GM19025 (cell line): ENCODE measurements at regions not wholly inside any gene's neighbourhood (a gene's known extent, or its start where the extent isn't known, plus 50 kb on each side); places are given as distances from the start of the nearest gene placed in this dataset.
"Not testable (repeated sequence)": the region's sequence is repeated elsewhere in the genome, so short reads cannot be mapped to it uniquely, and the experiment has no call there.

ENCODE experiments used
- ATAC-seq: cut with Tn5 transposase; IDR thresholded peaks from one replicate; pipeline ENCODE4 v1.9.1; 2021; ENCODE audit warnings: mild to moderate bottlenecking, low read depth, moderate library complexity; ENCODE audit not compliant: unreplicated experiment

DNA sequence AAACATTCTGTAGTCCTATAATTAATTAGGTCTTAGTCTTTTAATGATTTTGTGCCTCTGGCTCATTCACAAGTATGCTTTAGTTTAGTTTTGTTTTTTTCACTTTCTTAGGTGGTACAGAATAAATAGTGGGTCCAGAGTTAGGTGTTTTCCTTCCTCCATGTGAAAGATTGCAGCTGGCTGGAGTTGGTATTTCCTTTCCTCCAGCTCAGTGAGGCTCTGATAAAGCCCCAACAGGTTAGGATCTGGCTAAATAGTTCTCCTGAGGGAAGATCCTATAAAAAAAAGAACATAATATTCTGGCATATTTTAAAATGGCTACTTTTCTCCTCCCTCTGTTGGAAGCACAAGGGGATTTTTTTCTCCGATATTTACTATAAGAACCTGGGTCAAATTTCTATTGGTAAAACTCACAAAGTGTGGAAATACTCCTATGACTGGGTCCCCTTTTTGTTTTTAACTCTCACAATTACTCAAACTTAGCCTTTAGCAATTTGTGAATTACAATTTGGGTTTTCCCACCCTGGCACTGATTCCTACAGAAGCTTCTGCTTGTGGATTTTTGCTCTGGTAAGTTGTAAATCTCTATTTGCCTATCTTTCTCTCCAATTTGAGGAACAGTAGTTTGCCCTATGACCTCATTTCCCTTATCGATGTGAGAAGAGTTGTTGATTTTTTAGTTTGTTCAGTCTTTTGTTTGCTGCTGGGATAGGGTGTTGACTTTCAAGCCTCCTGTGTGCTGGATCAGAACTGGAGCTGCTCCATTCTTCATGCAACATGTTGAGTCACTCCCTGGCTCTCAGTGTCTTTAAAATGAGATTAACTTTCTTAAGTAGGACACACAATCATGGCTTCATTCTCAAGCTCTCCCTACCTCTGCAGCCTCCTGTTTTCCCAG, 500.9 kb downstream of the RNF144A start:
- ATAC-seq, result no peak

DNA sequence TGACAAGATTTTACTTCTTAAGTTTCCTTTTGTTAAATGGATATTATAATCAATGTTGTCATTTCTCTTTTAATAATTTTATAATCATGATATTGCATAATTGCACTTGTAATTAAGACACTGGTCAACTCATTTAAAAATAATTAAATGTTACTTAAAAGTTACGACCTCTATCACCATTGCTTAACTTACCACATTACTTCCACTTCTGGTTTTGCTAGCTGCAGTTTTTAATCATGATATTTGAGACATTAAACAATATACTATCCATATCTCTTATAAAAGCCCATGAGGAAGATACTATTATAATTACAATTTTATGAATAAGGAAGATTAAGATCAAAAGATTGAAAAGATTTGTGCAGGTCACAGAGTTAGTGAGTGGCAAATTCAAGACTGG, 502.0 kb downstream of the RNF144A start:
- ATAC-seq, result no peak

DNA sequence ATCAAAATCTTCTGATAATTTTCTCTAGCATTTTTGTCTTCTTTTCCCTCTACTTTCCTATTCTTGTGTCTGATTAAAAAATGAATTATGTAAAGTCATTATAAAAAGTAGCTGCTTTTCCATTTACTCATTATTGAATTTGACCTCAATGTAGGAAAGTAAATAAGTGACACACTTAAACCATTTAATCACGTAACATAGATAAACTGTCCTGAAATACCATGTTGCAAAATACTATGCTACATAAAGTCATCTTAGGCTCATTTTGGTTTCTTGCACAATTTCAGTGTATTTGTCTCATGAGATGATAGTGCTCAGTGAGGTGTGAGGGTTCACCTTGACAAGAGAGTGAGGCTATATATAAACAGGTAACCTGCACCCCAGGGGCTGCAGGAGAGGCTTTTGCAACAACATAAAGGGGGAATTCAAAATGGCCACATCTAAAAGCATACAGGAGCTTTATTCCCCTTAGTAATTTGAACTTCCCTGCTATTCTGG, 502.7 kb downstream of the RNF144A start:
- ATAC-seq, result no peak

GRCh38 chr2:7420530-7420929, 503.3 kb downstream of the RNF144A start:
- no peak for ATAC-seq

DNA sequence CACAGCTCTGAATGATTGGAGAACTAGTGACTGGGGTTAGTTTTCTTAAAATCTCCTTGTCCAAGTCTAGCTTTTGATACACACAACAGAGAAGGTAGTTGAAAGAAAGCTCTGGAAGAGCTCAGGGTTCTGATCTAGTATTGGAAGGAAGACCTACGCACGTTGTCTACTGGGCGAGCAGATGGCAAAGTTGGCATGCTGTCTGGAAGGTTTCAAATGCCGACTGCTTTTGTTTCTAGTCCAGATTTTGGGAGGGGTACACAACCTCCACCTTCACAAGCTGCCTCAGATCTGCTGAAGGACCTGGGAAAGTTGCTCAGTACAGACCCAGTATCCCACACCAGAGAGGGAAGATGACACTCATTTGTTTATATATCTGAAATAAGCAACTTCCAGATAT, 507.3 kb downstream of the RNF144A start:
- ATAC-seq, result no peak

GRCh38 chr2:7427293-7428060, 510.3 kb downstream of the RNF144A start:
- no peak for ATAC-seq

DNA sequence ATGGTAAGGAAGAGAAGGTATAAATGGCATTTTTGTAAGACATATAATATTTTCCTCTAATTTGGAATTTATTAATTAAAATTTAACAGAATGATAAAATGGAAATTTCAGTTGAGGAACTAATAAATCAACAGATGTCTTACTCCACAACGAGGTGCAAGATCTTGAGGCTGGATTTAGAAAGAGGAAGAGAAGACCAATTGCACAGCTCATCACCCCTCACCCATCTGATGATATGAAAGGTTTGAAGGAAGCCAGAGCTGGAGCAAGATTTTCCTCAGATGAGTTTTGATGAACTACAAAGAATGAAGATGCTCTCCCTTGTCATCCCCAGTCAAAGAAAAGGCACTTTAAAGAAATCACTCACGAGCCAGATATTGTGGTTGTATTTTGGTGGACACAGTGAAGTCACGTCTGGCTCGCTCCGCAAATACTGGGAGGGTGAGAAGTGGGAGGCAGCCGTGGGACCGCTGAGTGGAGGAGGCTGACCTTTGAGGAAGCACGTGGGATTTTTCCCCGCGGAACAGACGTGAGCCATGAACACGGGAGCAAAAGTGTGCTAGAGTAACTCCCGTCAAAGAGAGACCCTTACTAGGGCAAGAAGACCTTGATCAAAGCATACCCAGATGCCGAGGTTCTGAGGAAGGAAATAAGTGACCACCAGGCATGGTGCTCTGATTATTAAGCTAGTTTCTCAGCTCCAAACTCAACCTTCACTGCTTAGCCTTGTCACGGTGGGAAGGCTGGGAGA, 511.4 kb downstream of the RNF144A start:
- ATAC-seq, result no peak

- ATAC-seq, result no peak
Measured at GRCh38 chr2:7429733-7430132, 512.5 kb downstream of the RNF144A start.

DNA sequence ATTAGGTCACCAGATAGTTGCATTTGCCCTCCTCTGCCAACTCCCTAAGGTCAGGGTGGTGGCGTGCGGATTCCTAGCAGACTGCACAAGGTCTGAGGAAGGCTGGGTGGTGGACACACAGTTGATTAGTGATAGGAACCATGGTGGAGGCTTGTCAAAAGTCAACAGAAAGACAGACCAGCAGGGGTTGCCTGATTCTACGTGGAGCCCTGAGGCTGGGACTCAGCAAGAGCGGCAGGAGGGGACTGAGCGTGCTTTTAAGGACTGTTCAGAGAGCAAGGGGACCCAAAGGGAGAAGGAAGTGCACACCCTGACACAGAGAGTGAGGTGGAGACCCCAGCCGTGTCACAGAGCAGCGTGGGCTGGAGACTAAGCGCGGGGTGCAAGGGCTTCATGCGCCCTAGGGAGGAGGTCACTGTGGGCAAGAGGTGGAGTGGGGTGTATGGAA, 513.2 kb downstream of the RNF144A start:
- no peak for ATAC-seq

DNA sequence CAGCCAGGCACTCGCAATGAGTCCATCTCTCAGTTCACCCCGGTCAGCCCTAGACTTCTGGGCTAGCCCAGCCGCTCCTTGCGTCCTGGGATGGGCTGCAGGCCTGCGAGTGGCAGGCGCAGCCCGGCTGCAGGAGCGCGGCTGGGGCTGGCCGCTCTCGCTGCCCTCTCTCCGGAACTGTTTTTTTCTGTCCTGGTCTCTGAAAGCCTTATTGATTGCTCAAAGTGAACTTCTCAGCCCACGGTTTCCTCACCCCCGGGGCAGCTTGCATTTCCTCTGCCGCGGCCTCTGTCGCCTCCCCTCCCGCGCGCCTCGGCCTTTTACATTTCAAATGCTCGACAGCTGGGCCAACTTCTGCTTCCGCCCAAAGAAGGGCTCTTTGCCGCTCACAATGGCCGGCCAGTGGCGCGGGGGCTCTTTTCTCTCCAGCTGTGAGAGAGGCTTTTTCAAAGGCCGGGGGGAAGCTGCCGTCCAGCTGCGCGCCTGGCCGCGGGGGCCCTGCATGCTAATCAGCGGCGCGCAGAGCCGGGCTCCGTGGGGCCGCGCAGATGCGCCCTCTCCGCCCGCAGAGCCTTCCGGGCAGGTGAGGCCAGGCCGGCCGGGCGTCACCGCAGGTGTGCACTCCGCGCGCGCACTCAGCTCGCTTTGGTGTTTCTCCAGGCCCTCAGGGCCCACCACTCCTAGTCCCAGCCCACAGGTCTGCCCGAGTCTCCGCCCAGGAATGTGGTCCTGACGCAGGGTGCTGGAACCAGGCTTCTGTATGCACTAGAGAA, 513.8 kb downstream of the RNF144A start:
- ATAC-seq, result no peak

- ATAC-seq, result no peak
Measured at GRCh38 chr2:7432436-7432835, 515.2 kb downstream of the RNF144A start.

DNA sequence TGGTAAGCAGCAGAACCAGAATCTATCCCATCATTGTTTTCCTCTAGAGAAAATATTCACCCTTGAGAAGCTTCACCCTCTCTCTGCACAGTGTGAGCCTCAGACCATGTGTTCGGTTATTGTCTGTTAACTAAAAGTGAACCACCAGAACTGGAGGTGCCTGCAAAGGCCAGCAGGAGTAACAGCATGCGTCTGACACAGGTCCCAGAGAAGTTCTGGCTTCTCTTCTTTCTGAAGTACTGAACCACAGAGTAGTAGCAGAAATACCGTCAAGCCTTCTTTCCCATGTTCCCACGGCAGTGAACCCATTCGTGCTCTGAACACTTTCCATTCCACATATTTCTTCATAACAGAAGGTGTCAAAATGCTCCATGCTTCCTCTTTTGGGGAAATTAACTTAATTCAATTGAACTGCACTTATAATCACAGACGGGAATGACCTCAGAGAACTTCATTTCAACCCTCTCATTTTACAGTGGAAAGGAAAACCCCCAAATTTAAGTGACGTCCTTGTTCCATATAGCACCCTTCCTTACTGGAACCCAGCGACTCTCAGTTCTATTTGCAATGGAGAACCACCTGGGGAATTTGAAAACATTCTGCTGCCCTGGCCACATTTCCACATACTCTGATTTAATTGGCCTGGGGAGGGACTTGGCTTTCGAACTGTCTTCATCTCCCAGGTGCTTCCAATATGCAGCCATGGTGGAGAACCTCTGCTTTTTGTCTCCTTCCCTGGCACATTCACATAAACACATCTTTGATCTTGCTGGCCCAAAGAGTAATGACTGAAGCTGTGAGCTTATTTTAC, 519.1 kb downstream of the RNF144A start:
- ATAC-seq, result no peak

GRCh38 chr2:7437141-7437540, 519.9 kb downstream of the RNF144A start:
- ATAC-seq, result no peak

DNA sequence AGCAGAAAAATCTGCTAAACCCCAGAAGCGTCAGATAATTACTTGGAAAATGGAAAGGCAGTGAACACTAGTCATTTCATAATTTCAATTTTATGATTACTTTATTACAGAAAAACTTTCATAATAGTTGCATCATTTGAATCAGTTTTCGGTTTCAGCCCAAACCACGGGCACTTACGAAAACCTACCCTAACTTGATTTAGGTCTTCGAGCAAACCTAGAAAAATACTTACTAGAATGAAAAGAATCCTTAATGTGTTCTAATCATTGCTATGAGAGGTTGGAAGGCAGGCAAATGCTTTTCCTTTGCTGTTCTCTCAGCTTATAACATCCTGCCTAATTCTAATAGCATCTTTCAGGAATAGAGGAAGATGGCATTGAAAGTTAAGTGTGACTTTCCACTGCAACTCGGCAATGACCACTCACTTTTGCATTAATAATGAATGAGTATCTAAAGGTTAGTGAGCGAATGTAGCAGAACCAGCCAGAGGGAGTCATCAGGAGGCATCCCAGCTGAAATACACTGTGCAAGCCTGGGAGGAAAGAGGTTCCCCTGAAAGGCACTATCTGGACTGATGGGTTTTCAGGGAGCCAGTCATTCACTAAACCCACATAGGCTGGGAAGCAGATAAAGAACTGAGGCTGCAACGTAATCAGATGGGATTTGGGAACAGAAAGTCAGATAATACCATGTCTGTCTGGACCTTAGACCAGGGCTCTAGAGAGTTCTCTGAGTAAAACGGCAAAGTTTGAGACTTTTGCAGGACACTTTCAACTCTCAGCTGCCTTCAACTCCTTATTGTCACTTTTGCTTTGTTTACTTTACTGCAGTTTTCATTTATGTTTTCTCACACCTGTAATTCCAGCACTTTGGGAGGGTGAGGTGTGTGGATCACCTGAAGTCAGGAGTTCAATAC, 520.8 kb downstream of the RNF144A start:
- no peak for ATAC-seq

DNA sequence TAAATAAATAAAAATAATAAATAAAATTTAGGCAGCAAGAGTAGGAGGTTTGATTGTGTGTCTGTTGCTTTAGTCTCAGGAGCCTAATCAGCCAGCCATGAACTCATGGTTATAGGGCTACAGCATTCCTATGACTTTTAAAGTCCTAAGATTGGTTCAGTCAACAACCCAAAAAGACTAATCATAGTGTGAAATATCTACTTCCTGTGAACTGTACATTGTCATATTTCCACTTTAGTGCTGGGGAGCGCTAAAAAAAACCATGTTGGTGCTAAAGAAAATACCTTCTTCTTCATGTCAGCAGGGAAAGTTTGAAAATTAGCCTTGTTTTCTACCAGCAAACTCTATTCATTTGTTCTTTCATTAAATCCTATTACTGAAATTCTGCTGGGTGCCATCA, 521.6 kb downstream of the RNF144A start:
- no peak for ATAC-seq

- ATAC-seq, result no peak
Measured at GRCh38 chr2:7440977-7441376, 523.8 kb downstream of the RNF144A start.

DNA sequence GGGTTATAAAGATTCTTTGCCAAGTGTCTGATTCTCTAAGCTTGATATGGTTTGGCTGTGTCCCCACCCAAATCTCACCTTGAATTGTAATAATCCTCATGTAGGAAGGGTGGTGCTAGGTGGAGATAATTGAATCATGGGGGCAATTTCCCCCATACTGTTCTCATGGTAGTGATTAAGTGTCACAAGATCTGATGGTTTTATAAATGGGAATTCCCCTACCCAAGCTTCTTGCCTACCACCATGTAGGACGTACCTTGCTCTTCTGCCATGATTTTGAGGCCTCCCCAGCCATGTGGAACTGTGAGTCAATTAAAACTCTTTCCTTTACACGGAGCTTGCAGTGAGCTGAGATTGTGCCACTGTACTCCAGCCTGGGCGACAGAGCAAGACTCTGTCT, 524.6 kb downstream of the RNF144A start:
- not testable (repeated sequence) for ATAC-seq

GRCh38 chr2:7444626-7445025, 527.4 kb downstream of the RNF144A start:
- ATAC-seq, result no peak
